Cerebellar cortex (tissue), 1 donor: ENCODE measurements at regions not wholly inside any gene's neighbourhood (a gene's known extent, or its start where the extent isn't known, plus 50 kb on each side); places are given as distances from the start of the nearest gene placed in this dataset.

Source experiments
- DNase-seq: peaks from one replicate; pipeline ENCODE4 v3.0.0-alpha.2; 2015; ENCODE audit warnings: low spot score

DNA sequence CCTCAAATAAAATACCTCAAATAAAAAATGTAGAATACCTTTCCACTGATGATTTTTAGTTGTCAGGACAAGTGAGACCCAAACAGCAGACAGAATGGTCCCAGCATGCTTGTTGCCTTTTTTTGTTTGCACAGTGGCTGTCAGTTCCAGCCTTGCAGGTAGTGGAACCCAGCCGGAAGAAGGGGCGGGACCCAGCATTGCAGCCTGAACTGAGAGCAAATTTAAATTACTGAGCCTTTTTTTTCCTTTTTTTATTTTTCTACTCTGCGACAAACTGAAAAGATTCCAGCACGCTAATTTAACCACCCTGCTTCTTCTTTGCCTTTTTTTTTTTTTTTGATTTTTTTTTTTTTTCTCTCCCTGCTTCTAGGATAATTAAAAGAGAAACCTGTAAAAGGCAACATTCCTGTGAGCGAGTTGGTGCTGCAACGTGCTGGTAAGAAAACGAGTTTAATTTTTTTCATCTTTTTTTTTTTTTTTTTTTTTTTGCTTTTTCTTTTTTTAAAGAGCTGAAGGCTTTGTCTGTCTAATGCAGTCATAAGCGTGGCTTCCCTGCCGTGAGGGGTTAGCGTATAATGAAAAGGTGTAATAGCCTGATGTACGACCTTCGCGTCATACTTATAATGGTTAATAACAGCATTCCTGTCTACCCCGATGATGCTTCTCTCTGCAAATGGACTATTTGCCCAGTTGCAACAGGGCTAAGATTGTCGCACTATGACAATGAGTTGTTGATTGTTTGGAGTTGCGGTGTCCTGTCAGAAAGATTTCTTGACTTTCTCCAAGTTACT is 555.3 kb upstream of the CELF2 start:
- DNase-seq = no peak

- no peak for DNase-seq
These were observed 545.9 kb upstream of the CELF2 start for GRCh38 chr10:10471758-10472157.

DNA sequence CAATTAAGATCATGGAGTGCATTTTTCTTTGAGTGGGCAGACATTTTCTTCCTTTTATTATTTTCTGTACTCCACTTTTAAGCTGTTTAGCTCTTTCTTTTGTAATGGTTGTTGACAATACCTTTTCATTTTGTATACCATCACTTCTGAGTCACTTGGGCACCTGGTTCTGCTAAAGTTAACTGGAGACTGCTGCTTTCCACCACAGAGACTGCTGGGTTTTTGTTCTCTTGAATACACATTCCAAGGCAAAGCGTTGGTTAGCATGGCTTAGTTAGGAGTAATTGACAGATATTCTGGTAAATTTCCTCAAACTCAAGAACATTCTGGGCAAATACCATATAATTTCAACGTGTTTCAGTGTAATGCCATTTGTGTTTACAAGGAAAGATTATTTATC is 541.9 kb upstream of the CELF2 start:
- DNase-seq = no peak

GRCh38 chr10:10477844-10478243 is 539.8 kb upstream of the CELF2 start:
- no peak for DNase-seq

DNA sequence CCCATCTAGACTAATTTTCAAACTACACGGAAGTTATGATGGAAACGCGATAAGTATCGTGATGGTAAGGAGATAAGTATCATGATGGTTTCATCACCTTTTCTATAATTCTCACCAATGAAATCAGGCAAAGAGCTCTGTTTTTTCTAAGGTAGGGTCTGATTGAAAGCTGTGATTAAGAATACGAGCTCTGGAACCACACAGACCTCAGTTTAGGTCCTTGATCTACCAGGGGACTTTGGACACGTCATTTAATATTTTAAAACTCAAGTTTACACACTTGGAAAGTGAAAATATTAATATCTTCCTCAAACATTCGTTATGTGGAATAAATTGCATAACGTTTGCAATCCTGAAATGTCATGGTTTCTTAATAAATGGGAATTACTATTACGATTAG is 538.2 kb upstream of the CELF2 start:
- DNase-seq = no peak

DNA sequence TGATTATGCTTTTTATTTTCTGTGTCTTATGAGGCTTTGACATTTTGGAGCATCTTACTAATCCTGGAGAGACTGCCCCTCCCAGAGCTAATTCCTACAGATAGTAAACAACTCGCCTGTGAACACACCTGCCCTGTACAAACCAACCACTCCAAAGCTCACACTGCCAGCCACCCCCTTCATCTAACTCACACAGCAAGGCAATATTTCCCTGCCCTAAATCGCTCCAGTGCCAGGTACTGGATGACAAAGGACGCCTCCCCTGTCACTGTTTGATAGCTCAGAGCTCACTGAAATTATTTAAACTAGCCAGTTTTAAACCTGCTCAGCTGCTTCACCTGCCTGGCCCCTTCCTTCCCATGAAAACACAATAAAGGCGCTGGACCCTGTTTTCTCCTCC is 535.1 kb upstream of the CELF2 start:
- no peak for DNase-seq

GRCh38 chr10:10489076-10489475 is 528.6 kb upstream of the CELF2 start:
- no peak for DNase-seq

GRCh38 chr10:10489805-10490571 is 527.7 kb upstream of the CELF2 start:
- DNase-seq = no peak

DNA sequence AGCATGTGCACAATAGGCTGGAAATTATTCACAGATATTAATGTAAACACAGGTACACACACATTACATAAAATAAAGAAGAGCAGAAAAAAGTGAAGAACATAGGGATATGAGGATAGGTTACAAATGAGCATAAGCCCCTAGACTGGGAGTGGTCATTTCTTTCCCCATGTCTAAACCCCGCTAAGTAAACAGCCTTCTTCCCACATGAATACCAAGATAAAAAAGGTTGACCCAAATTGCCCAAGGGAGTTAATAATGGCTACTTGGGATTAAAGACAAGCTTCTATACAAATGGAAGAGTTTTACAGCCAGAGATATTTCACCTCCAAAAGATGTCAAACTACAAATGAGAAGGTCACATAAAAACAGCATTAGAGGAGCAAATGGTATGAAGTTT is 527.1 kb upstream of the CELF2 start:
- no peak for DNase-seq

- no peak for DNase-seq
These were observed 525.3 kb upstream of the CELF2 start for GRCh38 chr10:10492420-10492819.

DNA sequence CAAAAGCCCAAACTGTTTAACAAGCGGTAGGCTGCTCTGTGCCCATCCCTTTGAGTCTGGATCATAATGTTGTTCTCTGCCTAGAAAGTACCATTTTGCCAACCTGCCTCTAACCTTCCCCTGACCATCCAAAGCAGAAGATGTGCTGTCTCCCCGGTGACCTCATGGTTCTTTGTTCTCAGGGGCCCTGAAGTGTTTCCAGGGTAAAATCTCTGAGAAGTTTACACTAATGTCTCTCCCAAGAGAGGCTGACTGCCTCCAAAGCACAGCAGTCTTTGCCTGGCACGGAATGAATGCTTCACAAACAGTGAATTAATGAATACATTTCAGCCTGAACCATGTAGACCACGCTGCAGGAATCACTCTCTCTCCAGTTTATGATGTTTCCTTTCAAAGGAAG is 523.8 kb upstream of the CELF2 start:
- no peak for DNase-seq

DNA sequence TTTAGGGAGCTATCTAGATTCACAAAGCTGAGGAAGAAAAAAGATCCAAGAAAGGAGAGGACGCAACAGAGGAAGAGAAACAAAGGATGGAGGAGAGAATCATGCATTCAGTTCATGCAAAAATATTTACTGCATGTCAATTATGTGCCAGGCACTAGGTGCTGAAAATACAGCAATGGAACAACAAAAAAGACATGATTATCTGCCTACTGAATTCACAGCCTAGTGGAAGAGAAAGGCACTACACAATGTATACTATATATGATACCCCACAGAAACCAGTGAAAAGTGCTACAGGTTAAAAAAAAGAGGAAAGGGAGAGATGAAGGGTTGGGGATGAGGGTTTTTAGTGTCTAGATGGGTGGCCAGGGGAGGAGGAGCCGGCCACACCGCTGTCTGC is 520.4 kb upstream of the CELF2 start:
- DNase-seq = no peak

DNA sequence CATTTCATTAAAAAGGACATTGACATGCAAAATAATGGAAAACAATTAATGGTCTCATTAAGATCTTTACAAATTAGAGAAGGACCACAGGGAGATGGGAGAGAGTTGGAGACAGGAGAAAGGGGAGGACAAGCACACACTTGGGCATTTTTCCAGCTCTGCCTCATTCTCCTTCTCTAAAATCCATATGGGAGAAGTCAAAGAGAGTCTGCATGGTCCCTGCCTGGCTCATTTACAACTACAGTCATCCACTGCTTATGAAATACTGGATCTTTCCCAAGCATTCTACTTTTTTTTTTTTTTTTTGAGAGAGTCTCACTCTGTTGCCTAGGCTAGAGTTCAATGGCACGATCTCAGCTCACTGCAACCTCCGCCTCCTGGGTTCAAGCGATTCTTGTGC is 518.9 kb upstream of the CELF2 start:
- no peak for DNase-seq

DNA sequence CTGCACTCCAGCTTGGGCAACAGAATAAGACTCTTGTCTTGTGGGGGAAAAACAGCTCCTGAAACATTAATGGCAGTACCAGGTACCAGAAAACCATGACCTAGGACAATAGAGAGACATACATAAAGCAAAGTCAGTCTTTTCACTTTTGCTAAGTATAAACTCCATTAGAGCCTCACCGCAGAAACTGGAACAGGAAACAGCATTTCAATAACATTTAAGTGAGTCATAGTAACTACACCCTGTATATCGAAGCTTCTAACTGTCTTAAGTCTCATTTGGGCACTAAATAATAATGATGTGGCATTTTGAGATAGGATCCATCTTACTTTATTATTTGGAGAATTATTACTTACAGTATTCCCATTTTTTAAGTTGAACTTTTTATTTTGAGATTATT is 517.8 kb upstream of the CELF2 start:
- DNase-seq = no peak

GRCh38 chr10:10500937-10501336 is 516.7 kb upstream of the CELF2 start:
- no peak for DNase-seq

DNA sequence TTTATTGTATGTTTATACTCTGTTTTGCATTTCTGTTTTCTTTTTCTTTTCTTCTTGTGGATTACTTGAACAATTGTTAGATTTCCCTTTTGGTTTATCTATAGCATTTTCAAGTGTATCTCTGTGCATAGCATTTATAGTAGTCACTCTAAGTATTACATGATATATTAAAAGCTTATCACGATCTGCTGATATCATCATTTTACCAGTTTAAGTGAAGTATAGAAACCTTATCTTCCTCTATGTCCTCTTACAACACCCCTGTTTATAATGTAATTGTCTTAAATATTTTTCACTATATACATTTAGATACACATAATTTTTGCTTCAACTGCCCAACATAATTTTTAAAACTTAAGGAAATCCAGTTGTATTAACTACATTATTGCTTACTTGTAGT is 513.9 kb upstream of the CELF2 start:
- DNase-seq = no peak

GRCh38 chr10:10508211-10508610 is 509.5 kb upstream of the CELF2 start:
- DNase-seq = peak; percentile 15

DNA sequence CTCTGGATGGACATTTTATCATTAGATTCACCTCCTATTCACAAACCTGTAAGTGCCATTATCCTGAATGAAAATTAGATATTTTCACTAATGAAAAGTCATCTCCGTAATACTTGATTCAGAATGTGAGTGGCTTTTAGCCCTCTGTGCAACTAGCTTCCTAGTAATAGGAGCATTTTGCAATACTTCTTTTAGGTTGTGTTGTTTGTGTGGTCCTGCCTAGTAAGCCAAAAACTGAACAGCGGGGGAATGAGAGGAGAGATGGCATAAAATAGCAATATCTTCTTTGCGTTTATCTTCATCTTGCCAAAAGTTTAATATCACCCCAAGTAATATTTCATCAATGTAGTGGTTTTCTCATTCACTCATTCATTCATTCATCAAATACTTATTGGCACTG is 507.5 kb upstream of the CELF2 start:
- DNase-seq = no peak

DNA sequence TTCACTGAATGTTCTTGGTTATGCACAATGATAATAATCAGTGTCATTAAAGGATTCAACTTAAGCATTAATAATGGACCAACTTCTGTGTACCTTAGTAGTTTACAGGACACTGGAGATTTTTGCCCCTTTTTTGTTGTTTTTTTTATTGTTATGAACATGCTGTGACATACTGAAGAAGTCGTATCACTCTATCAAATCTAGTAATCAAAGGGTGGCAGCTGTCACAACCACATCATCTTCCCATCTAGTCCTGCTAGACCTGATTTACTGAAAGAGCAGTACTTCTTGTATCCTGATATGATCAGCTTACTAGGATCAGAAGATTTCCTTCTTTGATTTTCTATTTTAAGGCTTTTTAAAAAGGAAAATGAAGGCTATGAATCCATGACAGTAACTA is 504.6 kb upstream of the CELF2 start:
- DNase-seq = no peak

DNA sequence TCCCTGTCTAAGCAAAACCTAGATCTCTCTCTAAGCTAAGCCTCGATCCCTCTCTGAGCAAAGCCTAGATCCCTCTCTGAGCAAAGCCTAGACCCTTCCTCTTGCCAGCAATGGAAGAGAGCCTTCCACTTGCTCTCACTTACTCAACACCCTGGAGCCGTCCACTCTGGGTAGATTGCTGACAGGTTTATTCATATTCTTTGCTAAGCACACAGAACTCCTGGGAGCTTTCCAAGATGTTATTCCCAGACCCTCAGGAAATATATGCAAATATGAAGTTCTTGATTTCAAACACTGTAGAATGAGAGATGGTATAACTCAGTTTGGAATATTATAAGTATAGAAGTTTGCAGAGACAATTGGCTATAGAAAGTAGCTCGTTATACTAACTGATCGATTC is 503.8 kb upstream of the CELF2 start:
- no peak for DNase-seq

- no peak for DNase-seq
These were observed 502.9 kb upstream of the CELF2 start for GRCh38 chr10:10514797-10515196.

DNA sequence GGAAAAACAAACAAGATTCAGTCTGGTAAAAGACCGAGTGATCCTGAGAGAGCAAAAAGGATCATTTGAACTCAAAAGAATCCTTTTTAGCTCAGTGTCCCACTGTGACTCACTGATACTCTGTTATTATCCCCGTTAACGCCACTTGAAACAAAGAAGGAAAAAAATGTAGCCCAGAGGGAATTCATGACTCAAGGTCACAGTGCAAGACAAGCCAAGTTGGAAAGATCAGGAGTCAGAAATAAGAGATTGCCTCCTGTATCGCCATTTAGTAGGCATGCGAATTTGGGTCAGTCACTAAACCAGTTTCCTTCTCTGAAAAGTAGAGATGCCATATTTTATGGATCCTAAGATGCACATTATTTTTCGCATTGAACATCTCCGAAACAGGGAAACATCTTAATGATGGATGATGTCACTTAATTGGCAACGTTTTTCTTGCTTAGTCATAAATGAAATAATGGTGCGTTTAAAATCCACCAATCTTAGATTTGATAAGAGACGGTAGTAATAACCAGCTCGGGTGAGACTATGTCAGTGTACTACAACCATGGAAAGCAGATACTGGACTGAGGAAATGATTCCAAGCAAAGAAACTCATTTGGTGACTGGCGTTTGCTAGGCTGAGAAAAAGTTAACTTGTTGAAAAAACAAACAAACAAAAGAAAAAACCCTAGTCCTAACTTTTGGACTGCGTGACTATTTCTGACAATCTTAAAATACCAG is 502.0 kb upstream of the CELF2 start:
- DNase-seq = no peak
